ENCODE measurements at regions not wholly inside any gene's neighbourhood (a gene's known extent, or its start where the extent isn't known, plus 50 kb on each side); places are given as distances from the start of the nearest gene placed in this dataset.

GRCh38 chr2:203806761-203807160 is 60.8 kb upstream of the CTLA4 start:
- no peak overlapping the region for H3K4me3 ChIP-seq (replicated peaks; ENCODE audit: low read depth, low read length)
- no peak for DNase-seq (ENCODE audit: low read depth)
- TF ChIP-seq CTCF (IDR thresholded peaks at IDR 0.05; ENCODE audit: low read length, missing control alignments), result no peak

DNA sequence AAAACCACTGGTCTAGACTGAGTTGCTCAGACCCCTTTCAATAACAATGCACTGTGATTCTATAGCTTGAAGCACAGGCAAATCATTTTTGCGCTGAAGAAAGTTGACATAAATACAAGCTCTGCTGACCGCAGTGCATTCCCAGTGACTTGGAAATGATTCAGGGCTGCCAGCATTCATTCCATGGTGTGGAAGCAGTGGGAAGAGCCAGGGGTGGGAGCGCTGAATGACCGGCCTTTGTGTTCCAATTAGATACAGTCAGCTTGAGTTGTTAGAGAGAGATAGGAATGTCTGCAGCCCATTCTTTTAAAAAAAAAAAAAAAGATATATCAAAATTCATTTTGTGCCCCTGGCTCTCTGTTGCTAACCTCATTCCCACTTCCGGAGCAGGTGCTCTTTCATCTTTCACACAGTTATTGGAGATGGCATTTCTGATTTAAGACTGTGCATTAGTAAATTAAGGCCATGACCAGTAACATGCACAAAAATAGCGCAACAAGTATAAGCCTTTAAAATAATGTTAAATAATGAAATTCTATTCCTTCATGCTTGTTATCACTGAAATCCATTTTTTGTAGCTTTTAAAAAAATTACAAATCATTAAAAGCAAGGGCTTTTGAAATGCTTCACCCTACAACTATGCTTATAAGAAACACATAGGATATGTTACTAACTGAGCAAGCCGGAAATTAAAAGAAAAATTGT is 59.4 kb upstream of the CTLA4 start:
- TF ChIP-seq CTCF (IDR thresholded peaks at IDR 0.05; ENCODE audit: low read length, missing control alignments), result no peak
- peak; percentile 93 for DNase-seq (ENCODE audit: low read depth)
- no peak overlapping the region for H3K4me3 ChIP-seq (replicated peaks; ENCODE audit: low read depth, low read length)

- TF ChIP-seq CTCF (IDR thresholded peaks at IDR 0.05; ENCODE audit: low read length, missing control alignments), result no peak
- no peak overlapping the region for H3K4me3 ChIP-seq (replicated peaks; ENCODE audit: low read depth, low read length)
- DNase-seq (ENCODE audit: low read depth), result peak; percentile 81
Measured at GRCh38 chr2:203809084-203809521, 58.5 kb upstream of the CTLA4 start.

DNA sequence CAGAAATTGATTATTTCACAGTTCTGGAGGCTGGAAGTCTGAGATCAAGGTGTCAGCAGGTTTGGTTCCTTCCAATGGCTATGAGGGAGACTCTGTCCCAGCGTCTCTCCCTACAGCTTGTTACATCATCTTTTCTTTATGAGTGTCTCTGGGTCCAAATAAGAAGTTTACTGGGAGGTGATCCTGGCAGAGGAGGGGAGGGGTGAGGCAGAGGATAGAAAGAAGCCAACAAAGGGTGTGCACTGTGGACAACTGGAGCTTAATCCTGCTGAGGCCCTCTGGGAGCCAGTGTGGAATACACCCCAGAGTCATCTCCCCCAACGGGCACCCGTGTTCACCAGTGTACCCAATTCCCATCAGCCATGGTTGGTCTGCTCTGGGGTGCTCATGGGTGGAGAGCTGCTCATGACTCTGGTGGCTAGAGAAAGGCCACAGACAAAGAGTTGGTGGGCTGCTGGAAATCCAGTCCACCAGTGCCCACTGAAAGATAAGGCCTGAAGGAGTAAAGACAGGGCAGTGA is 57.5 kb upstream of the CTLA4 start:
- TF ChIP-seq CTCF (IDR thresholded peaks at IDR 0.05; ENCODE audit: low read length, missing control alignments), result no peak
- no peak overlapping the region for H3K4me3 ChIP-seq (replicated peaks; ENCODE audit: low read depth, low read length)
- no peak for DNase-seq (ENCODE audit: low read depth)

- DNase-seq (ENCODE audit: low read depth), result peak; percentile 87
- TF ChIP-seq CTCF (IDR thresholded peaks at IDR 0.05; ENCODE audit: low read length, missing control alignments), result no peak
- H3K4me3 ChIP-seq (replicated peaks; ENCODE audit: low read depth, low read length), result no peak overlapping the region
Measured at GRCh38 chr2:203811491-203812221, 55.9 kb upstream of the CTLA4 start.

GRCh38 chr2:203812294-203813221 is 55.0 kb upstream of the CTLA4 start:
- DNase-seq (ENCODE audit: low read depth), result no peak
- no peak overlapping the region for H3K4me3 ChIP-seq (replicated peaks; ENCODE audit: low read depth, low read length)
- no peak for TF ChIP-seq CTCF (IDR thresholded peaks at IDR 0.05; ENCODE audit: low read length, missing control alignments)
